GM12875 (cell line): ENCODE measurements at regions not wholly inside any gene's neighbourhood (a gene's known extent, or its start where the extent isn't known, plus 50 kb on each side); places are given as distances from the start of the nearest gene placed in this dataset.

Experiments
- H3K4me3 ChIP-seq: one replicate; pipeline ENCODE4 v1.5.1; 2011; ENCODE audit warnings: low read depth, low read length, control low read depth
- CTCF ChIP-seq: IDR thresholded peaks from 2 replicates; pipeline ENCODE4 v1.5.1; 2011; ENCODE audit warnings: low read depth, mild to moderate bottlenecking, control low read depth, inconsistent platforms, low read length, moderate library complexity, borderline replicate concordance; ENCODE audit not compliant: insufficient read depth

DNA sequence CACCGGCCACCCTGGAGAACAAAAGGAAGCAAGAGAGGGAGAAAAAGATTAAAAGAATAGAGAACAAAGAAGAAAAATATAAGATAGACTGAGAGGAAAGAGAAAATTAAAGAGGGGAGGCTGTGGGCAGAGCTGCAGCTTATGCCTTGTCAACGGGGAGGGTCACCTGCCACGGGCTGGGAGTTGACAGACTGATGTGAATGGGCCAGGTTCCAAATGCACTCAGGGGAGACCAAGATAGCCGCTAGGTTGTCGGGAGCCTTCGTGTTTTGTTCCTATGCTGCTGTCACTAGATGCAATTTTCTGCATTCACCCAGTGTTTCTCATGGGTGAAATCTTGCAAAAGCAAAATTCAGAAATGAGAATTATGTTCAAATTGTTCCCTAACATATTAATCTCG is 119.6 kb upstream of the MTHFD1L start:
- no peak for TF ChIP-seq CTCF
- H3K4me3 ChIP-seq = no peak overlapping the region

DNA sequence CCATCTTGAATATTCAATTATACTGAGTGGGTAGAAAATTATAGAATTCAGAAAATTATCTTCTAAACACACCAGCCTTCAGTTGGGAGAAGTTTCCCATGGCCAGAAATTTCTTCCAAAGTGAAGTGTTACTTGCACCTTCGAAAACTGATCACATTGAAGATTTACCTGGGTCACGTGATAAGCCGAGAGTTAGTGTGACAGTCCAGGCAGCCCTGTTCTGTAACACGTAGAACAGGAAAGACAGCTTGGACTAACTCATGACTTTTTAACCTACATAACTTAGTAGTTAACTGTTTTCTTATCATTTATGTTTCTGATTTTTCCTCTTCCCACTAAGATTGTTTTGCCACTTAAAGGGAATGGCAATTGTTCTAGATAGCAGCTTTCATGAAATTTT is 118.3 kb upstream of the MTHFD1L start:
- no peak for TF ChIP-seq CTCF
- H3K4me3 ChIP-seq = no peak overlapping the region

GRCh38 chr6:150749091-150749670 is 116.3 kb upstream of the MTHFD1L start:
- no peak for TF ChIP-seq CTCF
- H3K4me3 ChIP-seq = no peak overlapping the region

DNA sequence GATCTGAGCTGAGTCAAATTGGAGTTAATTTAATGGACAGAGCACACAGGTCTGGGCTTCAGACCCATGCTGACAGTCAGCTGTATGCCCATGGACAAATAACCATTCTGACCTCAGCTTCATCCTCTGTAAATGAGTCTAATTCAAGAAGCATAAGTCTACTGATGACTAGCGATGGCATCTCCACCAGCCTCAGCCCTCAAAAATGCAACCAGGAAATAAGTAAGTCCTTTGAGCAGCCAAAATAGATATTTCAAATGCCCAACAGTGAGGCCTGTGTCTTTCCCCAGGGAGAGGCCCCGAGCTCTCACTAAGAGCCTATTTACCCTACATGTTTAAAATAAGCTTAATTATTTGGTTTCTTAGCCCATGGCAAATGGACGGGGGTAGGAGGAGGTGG is 114.2 kb upstream of the MTHFD1L start:
- no peak for TF ChIP-seq CTCF
- no peak overlapping the region for H3K4me3 ChIP-seq

GRCh38 chr6:150752409-150752808 is 113.1 kb upstream of the MTHFD1L start:
- no peak for TF ChIP-seq CTCF
- H3K4me3 ChIP-seq = no peak overlapping the region

GRCh38 chr6:150753371-150754064 is 112.0 kb upstream of the MTHFD1L start:
- H3K4me3 ChIP-seq = no peak overlapping the region
- TF ChIP-seq CTCF = no peak

DNA sequence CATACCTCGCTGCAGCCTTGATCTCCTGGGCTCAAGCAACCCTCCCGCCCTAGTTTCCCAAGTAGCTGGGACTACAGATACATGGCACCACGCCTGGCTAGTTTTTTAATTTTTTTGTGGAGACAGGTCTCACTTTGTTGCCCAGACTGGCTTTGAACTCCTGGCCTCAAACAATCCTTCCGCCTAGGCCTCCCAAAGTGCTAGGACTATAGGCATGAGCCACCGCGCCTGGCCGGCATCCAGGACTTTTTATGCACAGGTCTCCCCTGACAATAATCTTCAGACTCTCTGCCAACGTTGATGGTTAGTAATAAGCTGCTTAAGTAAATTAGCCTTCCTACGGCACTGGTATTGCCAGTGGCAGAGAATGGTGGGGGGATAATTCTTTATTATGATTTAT is 110.5 kb upstream of the MTHFD1L start:
- H3K4me3 ChIP-seq = no peak overlapping the region
- no peak for TF ChIP-seq CTCF
